CD14-positive monocyte (primary cell): ENCODE measurements at regions not wholly inside any gene's neighbourhood (a gene's known extent, or its start where the extent isn't known, plus 50 kb on each side); places are given as distances from the start of the nearest gene placed in this dataset.

Experiments used
- DNase-seq, 3 donors: peaks; one replicate each; pipeline ENCODE4 v3.0.0-alpha.2; 2011 to 2022
- H2AFZ ChIP-seq: 2 replicates; pipeline ENCODE4 v1.6.0; 2012; ENCODE audit warnings: mild to moderate bottlenecking, low read depth, low read length, inconsistent platforms; ENCODE audit not compliant: insufficient read depth, poor library complexity, severe bottlenecking
- H3K27ac ChIP-seq, 2 donors: 1 replicate in 1 of 2; 2 replicates in 1 of 2; pipeline ENCODE4 v1.5.1; 2012 to 2013; ENCODE audit warnings: low read length in 2 of 2, control low read depth in 1 of 2, inconsistent platforms in 1 of 2, low read depth in 1 of 2, mild to moderate bottlenecking in 1 of 2
- H3K27me3 ChIP-seq, 2 donors: one replicate each; pipeline versions ENCODE4 v1.6.0 to v1.6.1; 2011 to 2013; ENCODE audit warnings: low read length in 2 of 2; ENCODE audit not compliant: control insufficient read depth in 2 of 2, insufficient read depth in 2 of 2
- H3K36me3 ChIP-seq, 2 donors: replicated peaks in 1 of 2; 1 replicate in 1 of 2; 2 replicates in 1 of 2; pipeline versions ENCODE4 v1.5.1 to v1.6.1; 2012 to 2013; ENCODE audit warnings: low read length in 2 of 2, control low read depth in 1 of 2, inconsistent platforms in 1 of 2, mild to moderate bottlenecking in 1 of 2; ENCODE audit not compliant: insufficient read depth in 2 of 2, control insufficient read depth in 1 of 2
- H3K4me1 ChIP-seq, 2 donors: 1 replicate in 1 of 2; 2 replicates in 1 of 2; pipeline versions ENCODE4 v1.5.1 to v1.6.1; 2012 to 2013; ENCODE audit warnings: low read length in 2 of 2, control low read depth in 1 of 2, inconsistent platforms in 1 of 2, mild to moderate bottlenecking in 1 of 2, moderate library complexity in 1 of 2; ENCODE audit not compliant: insufficient read depth in 2 of 2, control insufficient read depth in 1 of 2
- H3K4me2 ChIP-seq: replicated peaks from 2 replicates; pipeline ENCODE3; 2012; ENCODE audit warnings: low read length, moderate library complexity, mild to moderate bottlenecking; ENCODE audit not compliant: poor library complexity, severe bottlenecking; ENCODE audit errors: extremely low read depth
- H3K4me3 ChIP-seq, 3 experiments: fragments of 200-600 bp in 1 of 3; sonication (generic) in 1 of 3; replicated peaks in 1 of 3; 1 replicate in 2 of 3; 2 replicates in 1 of 3; pipeline ENCODE4 v1.5.1; 2011 to 2013; ENCODE audit warnings: low read length in 3 of 3, mild to moderate bottlenecking in 3 of 3, control low read depth in 2 of 3, low read depth in 2 of 3, inconsistent platforms in 1 of 3, moderate library complexity in 1 of 3
- H3K79me2 ChIP-seq: 2 replicates; pipeline ENCODE4 v1.6.0; 2012; ENCODE audit warnings: mild to moderate bottlenecking, control low read depth, inconsistent platforms, low read length, moderate library complexity; ENCODE audit not compliant: insufficient read depth
- H3K9ac ChIP-seq: 2 replicates; pipeline ENCODE4 v1.6.0; 2017; ENCODE audit warnings: low read length, mild to moderate bottlenecking; ENCODE audit not compliant: insufficient read depth, poor library complexity, severe bottlenecking
- H3K9me3 ChIP-seq, 2 donors: replicated peaks in 1 of 2; 1 replicate in 1 of 2; 2 replicates in 1 of 2; pipeline versions ENCODE4 v1.5.1 to v1.6.1; 2012 to 2013; ENCODE audit warnings: low read length in 2 of 2, control low read depth in 1 of 2; ENCODE audit not compliant: control insufficient read depth in 1 of 2, insufficient read depth in 1 of 2
- H4K20me1 ChIP-seq: 2 replicates; pipeline ENCODE4 v1.6.0; 2012; ENCODE audit warnings: mild to moderate bottlenecking, low read length, control low read depth, moderate library complexity; ENCODE audit not compliant: insufficient read depth
- H3K27ac Mint-ChIP-seq, 7 donors: one replicate each; pipeline ENCODE4 v1.8.0; 2020; ENCODE audit warnings: mild to moderate bottlenecking in 7 of 7, mixed read lengths in 7 of 7, moderate library complexity in 6 of 7, inconsistent platforms in 2 of 7
- H3K27me3 Mint-ChIP-seq, 3 donors: one replicate each; pipeline ENCODE4 v1.8.0; 2021 to 2022; ENCODE audit warnings: low read depth in 3 of 3, mild to moderate bottlenecking in 3 of 3, mixed read lengths in 3 of 3, moderate library complexity in 3 of 3, inconsistent platforms in 1 of 3
- H3K36me3 Mint-ChIP-seq, 2 donors: one replicate each; pipeline ENCODE4 v1.8.0; 2020; ENCODE audit warnings: mixed read lengths in 2 of 2, inconsistent platforms in 1 of 2, mild to moderate bottlenecking in 1 of 2
- H3K4me1 Mint-ChIP-seq: one replicate; pipeline ENCODE4 v1.8.0; 2020; ENCODE audit warnings: mild to moderate bottlenecking, mixed read lengths
- H3K4me3 Mint-ChIP-seq, 2 donors: one replicate each; pipeline ENCODE4 v1.8.0; 2020; ENCODE audit warnings: mild to moderate bottlenecking in 2 of 2, mixed read lengths in 2 of 2, moderate library complexity in 1 of 2
- H3K9me3 Mint-ChIP-seq, 7 donors: one replicate each; pipeline ENCODE4 v1.8.0; 2020 to 2022; ENCODE audit warnings: mixed read lengths in 7 of 7, mild to moderate bottlenecking in 6 of 7, moderate library complexity in 6 of 7, inconsistent platforms in 2 of 7
- WGBS: methylation state at CpG from one replicate; pipeline ENCODE4 v1.1.5; 2013; ENCODE audit warnings: missing lambda C conversion rate; ENCODE audit not compliant: insufficient coverage; 5-methylcytosine and 5-hydroxymethylcytosine counted together
- intact Hi-C, 2 donors: fragments of 100-400 bp; cut with micrococcal nuclease; formaldehyde crosslinking; loops; one replicate each; pipeline versions ENCODE4 v1.15.0 to v1.15.1; 2023
- TF ChIP-seq, protein P1 (sequence below): fragments of 200-600 bp; IDR thresholded peaks from one replicate; pipeline ENCODE4 v1.8.0; 2022; ENCODE audit warnings: antibody characterized with exemption, mild to moderate bottlenecking

DNA sequence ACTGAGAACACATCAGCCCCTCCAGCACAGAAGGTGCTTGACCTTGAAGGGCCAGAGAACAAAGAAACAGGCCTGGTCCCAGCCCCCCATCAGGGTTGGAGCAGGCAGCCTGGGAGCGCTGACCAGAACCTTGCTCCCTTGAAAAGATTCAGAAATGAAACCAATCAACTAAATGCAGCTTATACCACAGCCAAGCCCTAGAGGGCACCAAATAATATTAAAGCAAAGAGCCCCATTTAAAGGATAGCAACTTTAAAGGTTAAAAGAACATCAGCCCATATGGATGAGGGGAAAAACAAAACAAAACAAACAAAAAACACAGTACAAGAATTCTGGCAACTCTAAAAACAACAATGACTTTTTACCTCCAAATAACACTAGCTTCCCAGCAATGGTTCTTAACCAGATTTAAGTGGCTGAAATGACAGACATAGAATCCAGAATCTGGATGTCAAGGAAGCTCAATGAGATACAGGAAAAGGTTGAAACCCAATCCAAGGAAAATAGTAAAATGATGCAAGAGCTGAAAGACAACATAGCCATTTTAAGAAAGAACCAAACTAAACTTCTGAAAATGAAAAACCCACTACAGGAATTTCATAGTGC is 471.9 kb downstream of the MTRR start:
- Histone ChIP-seq H3K27me3 (no peaks in the 10 kb centered on the region), H3K4me3 (no peak overlapping the region), H3K79me2 (no peaks in the 10 kb centered on the region), H3K9me3 (no peaks in the 10 kb centered on the region), H4K20me1 (no peaks in the 10 kb centered on the region), H3K4me2 (no peak overlapping the region), H3K36me3 (no peaks in the 10 kb centered on the region), H3K9ac (no peak overlapping the region), H3K4me1 (no peaks in the 10 kb centered on the region), H2AFZ (no peak overlapping the region), H3K27ac (no peak overlapping the region)
- 50% methylated on average over 1 of the region's 1 CpG for WGBS
- no peak for DNase-seq
- H3K4me3 Mint-ChIP-seq, result no peak overlapping the region
- intact Hi-C loops, result no loop called here
- no peak overlapping the region for H3K27ac Mint-ChIP-seq
- no peaks in the 10 kb centered on the region for H3K4me1 Mint-ChIP-seq
- peaks cover 0 to 3% (median 0%) of the 10 kb centered on the region in 7 donors for H3K9me3 Mint-ChIP-seq
- peaks cover 0 to 8% (median 0%) of the 10 kb centered on the region in 3 donors for H3K27me3 Mint-ChIP-seq
- H3K36me3 Mint-ChIP-seq, result no peaks in the 10 kb centered on the region
- TF ChIP-seq, protein P1, sequence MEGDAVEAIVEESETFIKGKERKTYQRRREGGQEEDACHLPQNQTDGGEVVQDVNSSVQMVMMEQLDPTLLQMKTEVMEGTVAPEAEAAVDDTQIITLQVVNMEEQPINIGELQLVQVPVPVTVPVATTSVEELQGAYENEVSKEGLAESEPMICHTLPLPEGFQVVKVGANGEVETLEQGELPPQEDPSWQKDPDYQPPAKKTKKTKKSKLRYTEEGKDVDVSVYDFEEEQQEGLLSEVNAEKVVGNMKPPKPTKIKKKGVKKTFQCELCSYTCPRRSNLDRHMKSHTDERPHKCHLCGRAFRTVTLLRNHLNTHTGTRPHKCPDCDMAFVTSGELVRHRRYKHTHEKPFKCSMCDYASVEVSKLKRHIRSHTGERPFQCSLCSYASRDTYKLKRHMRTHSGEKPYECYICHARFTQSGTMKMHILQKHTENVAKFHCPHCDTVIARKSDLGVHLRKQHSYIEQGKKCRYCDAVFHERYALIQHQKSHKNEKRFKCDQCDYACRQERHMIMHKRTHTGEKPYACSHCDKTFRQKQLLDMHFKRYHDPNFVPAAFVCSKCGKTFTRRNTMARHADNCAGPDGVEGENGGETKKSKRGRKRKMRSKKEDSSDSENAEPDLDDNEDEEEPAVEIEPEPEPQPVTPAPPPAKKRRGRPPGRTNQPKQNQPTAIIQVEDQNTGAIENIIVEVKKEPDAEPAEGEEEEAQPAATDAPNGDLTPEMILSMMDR, result no peak

- H3K9me3 Mint-ChIP-seq, result peaks cover 0 to 4% (median 1%) of the 10 kb centered on the region in 7 donors
- Histone ChIP-seq H2AFZ (no peak overlapping the region), H3K27ac (no peak overlapping the region), H3K4me3 (no peak overlapping the region), H3K9me3 (no peaks in the 10 kb centered on the region), H3K4me1 (no peaks in the 10 kb centered on the region), H3K36me3 (no peaks in the 10 kb centered on the region), H3K4me2 (no peak overlapping the region), H3K27me3 (no peaks in the 10 kb centered on the region), H3K79me2 (no peaks in the 10 kb centered on the region), H3K9ac (no peak overlapping the region), H4K20me1 (no peaks in the 10 kb centered on the region)
- no peak overlapping the region for H3K4me3 Mint-ChIP-seq
- intact Hi-C loops, result no loop called here
- WGBS, result 67% methylated on average over 1 of the region's 4 CpGs
- H3K4me1 Mint-ChIP-seq, result no peaks in the 10 kb centered on the region
- H3K36me3 Mint-ChIP-seq, result no peaks in the 10 kb centered on the region
- TF ChIP-seq, protein P1, result no peak
- no peak for DNase-seq
- H3K27me3 Mint-ChIP-seq, result peaks cover 0 to 8% (median 0%) of the 10 kb centered on the region in 3 donors
- H3K27ac Mint-ChIP-seq, result no peak overlapping the region
Observed at GRCh38 chr5:8341406-8341805, 472.5 kb downstream of the MTRR start.
